Thymus (tissue), 11 donors: ENCODE measurements at regions not wholly inside any gene's neighbourhood (a gene's known extent, or its start where the extent isn't known, plus 50 kb on each side); places are given as distances from the start of the nearest gene placed in this dataset.

ENCODE experiments used
- DNase-seq, 9 donors: peaks; one replicate each; pipeline ENCODE4 v3.0.0-alpha.2; 2013; ENCODE audit warnings: low spot score in 9 of 9, low read depth in 6 of 9, missing footprints in 1 of 9
- H3K27ac ChIP-seq, 2 donors: one replicate each; pipeline ENCODE4 v1.5.1; 2013; ENCODE audit warnings: control low read depth in 1 of 2, low read depth in 1 of 2, low read length in 1 of 2, mild to moderate bottlenecking in 1 of 2, moderate library complexity in 1 of 2
- H3K27me3 ChIP-seq, 2 donors: one replicate each; pipeline ENCODE4 v1.5.1; 2013; ENCODE audit warnings: low read length in 1 of 2; ENCODE audit not compliant: control insufficient read depth in 2 of 2, insufficient read depth in 1 of 2
- H3K36me3 ChIP-seq, 2 donors: one replicate each; pipeline ENCODE4 v1.5.1; 2013; ENCODE audit warnings: low read length in 1 of 2, mild to moderate bottlenecking in 1 of 2, moderate library complexity in 1 of 2; ENCODE audit not compliant: control insufficient read depth in 2 of 2, insufficient read depth in 2 of 2
- H3K4me1 ChIP-seq, 2 donors: one replicate each; pipeline ENCODE4 v1.5.1; 2013; ENCODE audit warnings: low read length in 2 of 2; ENCODE audit not compliant: control insufficient read depth in 2 of 2, insufficient read depth in 2 of 2
- H3K4me3 ChIP-seq, 2 donors: one replicate each; pipeline ENCODE4 v1.5.1; 2013; ENCODE audit warnings: low read length in 2 of 2, control low read depth in 1 of 2, mild to moderate bottlenecking in 1 of 2
- H3K9me3 ChIP-seq, 2 donors: one replicate each; pipeline ENCODE4 v1.5.1; 2013; ENCODE audit warnings: low read length in 1 of 2, mild to moderate bottlenecking in 1 of 2; ENCODE audit not compliant: control insufficient read depth in 2 of 2, insufficient read depth in 1 of 2
- WGBS: extraction: QIAGEN DNeasy Blood & Tissue Kit; methylation state at CpG from one replicate; pipeline ENCODE4 v1.1.7; 2013; 5-methylcytosine and 5-hydroxymethylcytosine counted together
- donor health status: healthy.

- Histone ChIP-seq H3K27ac (no peak overlapping the region), H3K9me3 (no peaks in the 10 kb centered on the region), H3K27me3 (no peaks in the 10 kb centered on the region), H3K4me3 (no peak overlapping the region), H3K36me3 (no peaks in the 10 kb centered on the region), H3K4me1 (peaks cover 3 to 4% of the 10 kb centered on the region in 2 donors)
- WGBS, result 36% methylated on average over 3 of the region's 3 CpGs
- DNase-seq, result peak in 2 of 9 donors; percentile 1 to 31
Measured at GRCh38 chr14:65993103-65993502, 493.1 kb upstream of the CCDC196 start.

DNA sequence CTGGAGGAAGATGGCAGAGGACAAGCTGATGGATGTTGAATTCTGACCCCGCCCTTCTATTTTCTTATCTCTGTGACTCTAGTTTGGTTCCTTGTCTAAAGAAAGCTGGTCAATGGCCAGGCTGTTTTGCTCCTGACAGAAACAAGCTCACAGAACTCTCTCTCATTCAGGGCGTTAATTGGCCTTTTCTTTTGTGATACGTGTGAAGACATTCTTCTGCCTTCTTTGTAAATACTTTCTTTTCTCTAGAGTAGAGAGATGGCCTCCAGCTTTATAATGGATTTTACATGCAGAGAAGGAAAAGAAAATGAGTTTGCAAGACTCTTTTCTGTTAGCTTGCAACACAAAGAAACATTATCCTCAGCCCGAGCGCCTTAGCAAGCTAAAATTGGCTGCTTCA lies 492.2 kb upstream of the CCDC196 start:
- no peak overlapping the region for H3K4me3 ChIP-seq
- WGBS, result 92% methylated on average over 5 of the region's 5 CpGs
- no peaks in the 10 kb centered on the region for H3K9me3 ChIP-seq
- peaks cover 3 to 4% of the 10 kb centered on the region in 2 donors for H3K4me1 ChIP-seq
- H3K27ac ChIP-seq, result no peak overlapping the region
- H3K27me3 ChIP-seq, result no peaks in the 10 kb centered on the region
- DNase-seq, result no peak
- no peaks in the 10 kb centered on the region for H3K36me3 ChIP-seq

- Histone ChIP-seq H3K27ac (no peak overlapping the region), H3K4me1 (peaks cover 3 to 4% of the 10 kb centered on the region in 2 donors), H3K36me3 (no peaks in the 10 kb centered on the region), H3K27me3 (no peaks in the 10 kb centered on the region), H3K9me3 (no peaks in the 10 kb centered on the region), H3K4me3 (no peak overlapping the region)
- WGBS, result 88% methylated on average over 2 of the region's 2 CpGs
- no peak for DNase-seq
Measured at GRCh38 chr14:65997347-65997746, 488.8 kb upstream of the CCDC196 start.

DNA sequence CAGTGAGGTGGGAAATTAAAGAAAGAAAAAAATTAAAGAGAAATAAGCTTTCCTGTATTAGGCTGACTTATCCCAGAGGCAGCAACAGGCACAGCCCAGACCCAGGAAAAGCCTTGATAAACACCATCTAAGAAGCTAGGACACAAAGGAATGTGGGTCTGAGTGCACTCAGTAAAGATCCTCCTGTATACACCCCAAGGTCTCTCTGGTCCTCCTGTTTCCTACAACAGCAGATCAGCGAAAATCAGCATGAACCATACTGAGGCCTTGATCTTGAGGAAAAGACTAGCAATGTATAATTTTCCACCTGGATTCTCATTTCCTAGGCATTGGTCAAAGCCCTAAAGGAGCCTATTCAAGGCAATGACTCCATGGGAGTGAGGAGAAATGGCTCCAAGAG lies 486.3 kb upstream of the CCDC196 start:
- no peak overlapping the region for H3K27ac ChIP-seq

GRCh38 chr14:66000766-66001165 lies 485.4 kb upstream of the CCDC196 start:
- DNase-seq, result no peak
- Histone ChIP-seq H3K27me3 (no peaks in the 10 kb centered on the region), H3K9me3 (no peaks in the 10 kb centered on the region), H3K36me3 (no peaks in the 10 kb centered on the region), H3K4me3 (no peak overlapping the region), H3K27ac (no peak overlapping the region), H3K4me1 (no peaks in the 10 kb centered on the region)
- 11% methylated on average over 1 of the region's 1 CpG for WGBS

More for the DNA sequence above, 486.3 kb upstream of the CCDC196 start:
- DNase-seq, result no peak
- no peaks in the 10 kb centered on the region for H3K4me1 ChIP-seq
- no peaks in the 10 kb centered on the region for H3K36me3 ChIP-seq
- H3K27me3 ChIP-seq, result no peaks in the 10 kb centered on the region
- 91% methylated on average over 1 of the region's 1 CpG for WGBS
- H3K9me3 ChIP-seq, result no peaks in the 10 kb centered on the region
- no peak overlapping the region for H3K4me3 ChIP-seq

- DNase-seq, result no peak
- Histone ChIP-seq H3K27ac (no peak overlapping the region), H3K4me1 (no peaks in the 10 kb centered on the region), H3K9me3 (no peaks in the 10 kb centered on the region), H3K36me3 (no peaks in the 10 kb centered on the region), H3K27me3 (no peaks in the 10 kb centered on the region), H3K4me3 (no peak overlapping the region)
- WGBS, result 59% methylated on average over 2 of the region's 2 CpGs
Measured at GRCh38 chr14:66001356-66001755, 484.8 kb upstream of the CCDC196 start.

DNA sequence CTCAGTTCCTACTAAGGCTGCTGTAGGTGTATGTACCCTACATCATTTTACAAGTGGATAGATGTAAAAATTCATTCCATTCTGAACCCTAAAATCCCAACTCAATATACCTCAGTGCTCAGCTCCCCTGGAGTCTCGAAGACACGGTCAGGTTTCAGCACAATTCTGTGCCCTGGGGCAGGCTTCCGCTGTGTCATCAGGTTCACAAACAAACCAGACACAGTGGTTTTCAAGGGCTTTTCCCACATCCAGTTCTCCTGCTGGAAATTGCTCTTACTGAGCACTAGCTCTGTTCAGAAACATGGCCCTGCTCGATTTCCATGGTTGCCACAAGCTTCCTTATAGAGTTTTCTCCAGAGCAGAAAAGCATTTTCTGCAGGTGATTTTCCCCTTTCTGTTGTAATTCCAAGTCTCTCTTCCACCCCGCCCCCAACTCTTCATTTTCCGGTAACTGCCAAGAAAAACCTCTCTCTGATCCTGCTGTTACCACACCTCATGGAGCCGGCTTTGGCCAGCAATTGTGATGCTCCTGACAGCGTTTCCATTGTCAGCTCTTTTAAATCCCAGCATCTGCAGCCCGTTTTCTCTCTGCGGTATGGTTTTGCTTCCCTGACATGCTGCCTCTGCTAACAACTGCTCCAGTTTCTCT lies 483.0 kb upstream of the CCDC196 start:
- no peaks in the 10 kb centered on the region for H3K9me3 ChIP-seq
- H3K4me1 ChIP-seq, result no peaks in the 10 kb centered on the region
- H3K27ac ChIP-seq, result no peak overlapping the region
- H3K27me3 ChIP-seq, result no peaks in the 10 kb centered on the region
- DNase-seq, result peak in 1 of 9 donors; percentile 7
- no peak overlapping the region for H3K4me3 ChIP-seq
- 93% methylated on average over 10 of the region's 10 CpGs for WGBS
- H3K36me3 ChIP-seq, result no peaks in the 10 kb centered on the region

- DNase-seq, result no peak
- Histone ChIP-seq H3K4me1 (no peaks in the 10 kb centered on the region), H3K27ac (no peak overlapping the region), H3K36me3 (no peaks in the 10 kb centered on the region), H3K27me3 (no peaks in the 10 kb centered on the region), H3K4me3 (no peak overlapping the region), H3K9me3 (no peaks in the 10 kb centered on the region)
- WGBS, result 83% methylated on average over 2 of the region's 2 CpGs
Measured at GRCh38 chr14:66005900-66006434, 480.2 kb upstream of the CCDC196 start.

GRCh38 chr14:66008631-66009030 lies 477.5 kb upstream of the CCDC196 start:
- Histone ChIP-seq H3K4me1 (no peaks in the 10 kb centered on the region), H3K9me3 (no peaks in the 10 kb centered on the region), H3K27me3 (no peaks in the 10 kb centered on the region), H3K4me3 (no peak overlapping the region), H3K36me3 (no peaks in the 10 kb centered on the region), H3K27ac (no peak overlapping the region)
- no peak for DNase-seq
- WGBS, result 28% methylated on average over 2 of the region's 2 CpGs
